Caki2 (cell line): ENCODE measurements at regions not wholly inside any gene's neighbourhood (a gene's known extent, or its start where the extent isn't known, plus 50 kb on each side); places are given as distances from the start of the nearest gene placed in this dataset.

Experiments used
- DNase-seq: peaks from one replicate; pipeline ENCODE4 v3.0.0-alpha.2; 2015; ENCODE audit warnings: low read depth
- in situ Hi-C: cut with HindIII; loops from 2 replicates; pipeline ENCODE4 v1.10.0; 2016; ENCODE audit warnings: low sequenced_read_pairs, low pct_unique_long_range_greater_than_20kb, mixed read lengths

DNA sequence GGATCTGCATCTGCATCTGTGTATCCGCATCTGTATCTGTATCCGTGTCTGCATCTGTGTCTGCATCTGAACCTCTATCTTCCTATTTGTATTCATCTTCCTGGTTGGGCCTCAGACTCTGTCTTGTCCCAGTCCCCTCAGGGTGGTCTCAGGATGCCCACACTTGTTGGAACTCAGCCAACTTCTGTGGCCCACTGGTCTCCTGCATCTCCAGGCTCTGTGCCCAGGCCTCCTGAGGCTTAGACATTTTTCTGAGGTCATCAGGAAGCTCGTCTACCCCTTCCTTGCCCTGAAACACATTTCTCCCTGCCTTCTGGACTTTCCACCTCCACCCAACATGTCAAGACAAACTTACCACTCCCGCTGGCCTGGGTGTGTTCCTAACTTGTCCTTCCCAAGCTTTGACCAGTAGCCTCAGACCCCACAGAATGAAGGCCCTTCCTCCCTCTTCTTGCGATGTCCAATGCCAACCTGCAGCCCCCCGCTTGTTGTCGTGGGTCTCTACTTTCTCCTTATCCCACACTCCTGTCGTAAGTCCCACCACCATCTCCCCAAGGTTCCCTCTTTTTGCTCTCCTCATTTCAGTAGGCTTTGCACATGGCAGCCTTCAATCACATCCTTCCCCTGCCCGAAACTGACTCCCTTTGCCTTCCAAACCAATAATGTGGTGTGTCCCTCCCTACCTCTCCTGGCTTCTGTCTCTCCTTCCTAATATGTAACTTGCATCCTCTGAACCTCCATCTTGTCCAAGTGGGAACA lies 176.5 kb downstream of the DLL1 start:
- in situ Hi-C loops, result no loop called here
- no peak for DNase-seq

DNA sequence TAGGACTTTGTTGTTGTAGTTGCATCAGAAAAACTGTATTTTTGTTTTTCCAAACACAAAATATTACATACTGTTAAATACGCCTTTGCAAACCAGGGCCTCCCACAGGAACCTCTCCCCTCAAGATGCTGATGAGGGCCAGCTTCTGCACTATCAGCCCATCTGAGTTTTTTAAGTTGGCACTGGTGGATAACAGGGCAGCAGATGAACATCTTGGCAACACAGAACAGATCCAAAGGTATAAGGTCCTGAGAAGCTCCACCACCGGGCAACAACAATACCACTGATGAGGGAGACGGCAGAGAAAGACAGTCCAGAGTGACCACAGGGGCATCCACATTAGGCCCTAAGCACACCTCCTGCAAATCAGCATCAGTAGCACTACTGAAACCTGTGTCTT lies 177.7 kb downstream of the DLL1 start:
- in situ Hi-C loops, result no loop called here
- no peak for DNase-seq

DNA sequence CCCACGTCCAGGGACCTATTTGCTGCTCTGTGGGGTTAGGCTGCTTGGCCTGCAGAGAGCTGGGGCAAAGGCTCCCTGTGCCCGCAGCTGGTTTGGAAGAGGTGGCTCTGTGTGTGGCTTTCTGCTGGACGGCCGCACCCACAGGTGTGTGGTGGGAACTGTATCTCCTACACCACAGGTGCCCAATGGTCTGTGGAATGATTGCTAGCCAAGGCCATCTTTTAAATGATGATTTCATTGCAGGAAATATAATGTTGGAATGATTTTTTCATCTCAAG lies 178.4 kb downstream of the DLL1 start:
- no peak for DNase-seq
- in situ Hi-C loops, result no loop called here

DNA sequence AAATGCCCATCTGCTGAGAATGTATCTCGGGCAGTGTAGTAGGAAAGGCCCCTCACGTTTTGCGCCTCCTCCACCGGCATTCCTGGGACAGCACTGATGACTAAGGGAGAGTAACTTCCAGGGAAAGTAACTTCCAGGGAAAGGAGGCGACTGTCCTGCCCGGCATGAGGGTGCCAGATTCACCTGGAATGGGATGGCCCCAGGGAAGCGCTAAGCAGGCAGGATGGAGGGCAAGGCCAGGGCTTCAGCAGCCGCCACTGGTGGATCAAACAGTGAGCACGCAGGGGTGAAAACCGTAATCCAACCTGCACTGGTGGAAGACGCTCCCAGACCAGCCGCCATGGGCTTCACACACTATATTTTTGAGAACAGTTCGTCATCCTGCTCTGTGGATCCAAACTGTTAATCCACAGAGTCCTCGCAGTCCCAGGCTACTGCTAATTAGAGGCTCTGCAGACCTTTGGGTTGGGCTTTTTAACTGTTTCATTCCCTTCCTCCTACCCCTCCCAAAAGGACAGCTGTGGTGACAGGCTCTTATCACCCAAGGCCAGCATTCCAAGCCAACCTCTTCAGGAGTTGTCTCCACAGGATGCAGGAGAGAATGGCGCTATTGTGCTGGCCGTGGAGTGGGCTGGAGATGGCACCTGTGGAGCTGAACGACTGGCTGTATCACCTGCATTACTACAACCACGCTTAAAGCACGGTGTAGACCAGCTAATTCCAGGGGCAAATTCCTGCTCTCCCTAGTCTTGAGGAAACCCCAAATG lies 178.9 kb downstream of the DLL1 start:
- in situ Hi-C loops, result no loop called here
- no peak for DNase-seq

DNA sequence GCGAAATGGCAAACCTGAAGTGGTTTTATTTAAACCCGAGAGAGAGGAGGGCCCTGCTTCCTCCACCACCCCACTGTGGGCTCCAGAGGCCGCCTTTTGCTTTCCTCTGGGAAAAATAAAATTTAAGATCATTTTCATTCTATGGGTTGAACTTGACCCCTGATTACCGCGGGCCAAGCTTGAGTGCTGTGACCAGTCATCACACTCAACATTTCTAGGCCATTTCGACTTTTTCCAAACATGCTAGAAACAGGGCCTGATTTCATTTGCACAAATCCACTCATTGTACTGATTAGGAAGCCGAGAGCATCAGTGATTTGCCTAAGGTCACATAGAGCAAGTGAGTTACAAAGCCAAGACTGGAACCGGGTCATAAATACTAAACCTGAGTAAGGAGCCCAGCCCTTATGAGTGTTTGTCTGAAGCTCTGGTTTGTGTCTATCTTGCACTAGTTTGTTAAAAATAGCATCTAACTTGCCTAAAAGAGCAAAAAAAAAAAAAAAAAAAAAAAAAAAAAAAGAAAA lies 179.7 kb downstream of the DLL1 start:
- in situ Hi-C loops, result no loop called here
- DNase-seq, result no peak

DNA sequence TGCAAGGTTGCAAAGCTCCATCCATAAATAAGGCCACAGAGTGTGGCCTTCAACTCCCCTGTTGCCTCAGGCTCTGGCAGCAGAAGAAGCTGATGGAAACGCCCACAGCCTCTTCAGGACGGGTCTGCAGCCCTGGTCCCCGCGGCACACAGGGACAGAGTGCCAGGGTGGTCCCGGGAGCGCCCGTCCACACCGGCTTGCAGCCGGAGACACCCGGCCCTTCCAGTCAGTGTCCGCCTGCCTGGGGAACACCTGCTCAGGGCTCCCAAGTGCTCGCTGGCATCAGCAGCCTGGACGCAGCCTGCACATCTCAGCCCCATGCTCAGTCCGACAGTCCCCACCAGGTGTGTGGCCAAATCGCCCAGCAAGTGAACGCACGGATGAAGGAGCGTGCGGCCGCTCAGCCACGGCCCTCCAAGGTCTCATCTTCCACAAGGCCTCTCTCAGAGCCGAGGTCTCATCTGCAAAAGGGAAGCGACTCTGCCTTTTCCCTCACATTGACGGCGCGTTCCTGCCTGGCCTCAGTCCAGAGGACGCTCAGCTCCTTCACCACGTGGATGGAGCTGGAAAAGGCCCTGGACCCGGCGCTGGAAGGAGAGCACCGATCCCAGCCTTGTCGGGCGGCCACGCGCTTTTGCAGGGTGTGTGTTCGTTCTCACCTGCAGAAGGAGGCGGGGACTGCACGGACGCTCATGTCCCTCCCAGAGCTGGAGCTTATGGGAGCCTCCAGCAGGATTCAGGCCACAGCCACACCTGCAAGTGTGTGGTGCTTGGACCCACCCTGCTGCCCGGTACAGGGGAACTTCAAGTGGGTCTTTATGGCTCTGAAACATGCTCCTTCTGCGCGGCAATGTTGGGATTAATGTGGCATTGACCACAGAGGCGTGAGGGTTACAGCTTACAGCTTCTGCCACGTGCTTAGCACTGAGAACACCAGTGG lies 180.4 kb downstream of the DLL1 start:
- DNase-seq, result no peak
- in situ Hi-C loops, result no loop called here

DNA sequence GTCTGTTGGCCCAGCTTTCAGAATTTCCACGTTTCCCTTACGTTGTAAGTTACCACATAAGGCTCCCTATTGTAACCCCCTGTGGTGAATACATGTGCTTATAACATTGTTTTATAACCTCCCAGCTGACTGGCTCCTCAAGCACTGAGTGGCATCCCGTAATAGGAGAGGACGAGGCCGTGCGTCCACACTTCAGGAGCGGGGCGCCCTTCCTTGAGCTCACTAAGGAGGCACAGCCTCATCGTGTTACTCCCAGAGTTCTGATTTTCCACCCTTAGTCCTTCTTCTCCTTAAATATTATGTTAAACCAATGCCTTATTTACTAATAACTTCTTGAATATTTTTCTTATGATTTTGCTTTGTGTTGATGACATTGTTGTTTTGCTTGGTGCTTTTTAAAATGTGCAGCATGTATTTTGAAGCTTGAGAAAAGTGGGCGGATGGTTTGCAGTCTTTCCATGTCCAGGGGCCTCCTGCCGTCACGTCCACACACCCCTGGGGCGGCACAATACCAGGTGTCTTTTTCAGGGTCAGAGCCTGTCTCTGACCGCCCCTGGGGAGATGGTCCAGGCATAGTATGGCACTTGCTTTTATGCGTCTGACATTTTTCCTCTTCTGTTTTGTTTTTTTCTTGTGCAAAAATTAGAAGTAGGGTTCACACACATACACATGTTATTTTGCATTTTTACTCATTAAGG lies 181.8 kb downstream of the DLL1 start:
- in situ Hi-C loops, result no loop called here

DNA sequence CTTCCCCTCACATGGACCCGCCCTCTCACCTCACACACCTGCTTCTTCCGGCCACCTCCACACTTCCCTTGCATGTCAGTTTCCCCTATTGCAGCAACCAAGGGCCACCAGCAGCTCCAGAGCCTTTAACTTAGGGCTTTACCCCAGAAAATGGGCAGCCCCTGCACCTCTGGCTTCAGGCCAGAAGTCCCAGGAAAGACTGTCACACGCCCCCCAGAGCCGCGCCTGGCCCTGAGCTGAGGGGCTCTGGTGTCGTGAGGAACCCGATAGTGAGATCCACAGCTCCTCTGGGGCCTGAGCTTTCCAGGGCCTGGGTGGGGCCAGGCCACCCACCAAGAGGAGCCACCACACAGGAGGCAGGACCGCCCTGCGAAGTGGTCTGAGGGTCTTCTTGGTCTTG lies 182.4 kb downstream of the DLL1 start:
- no peak for DNase-seq
- in situ Hi-C loops, result no loop called here

More for the DNA sequence above, 181.8 kb downstream of the DLL1 start:
- DNase-seq, result no peak

DNA sequence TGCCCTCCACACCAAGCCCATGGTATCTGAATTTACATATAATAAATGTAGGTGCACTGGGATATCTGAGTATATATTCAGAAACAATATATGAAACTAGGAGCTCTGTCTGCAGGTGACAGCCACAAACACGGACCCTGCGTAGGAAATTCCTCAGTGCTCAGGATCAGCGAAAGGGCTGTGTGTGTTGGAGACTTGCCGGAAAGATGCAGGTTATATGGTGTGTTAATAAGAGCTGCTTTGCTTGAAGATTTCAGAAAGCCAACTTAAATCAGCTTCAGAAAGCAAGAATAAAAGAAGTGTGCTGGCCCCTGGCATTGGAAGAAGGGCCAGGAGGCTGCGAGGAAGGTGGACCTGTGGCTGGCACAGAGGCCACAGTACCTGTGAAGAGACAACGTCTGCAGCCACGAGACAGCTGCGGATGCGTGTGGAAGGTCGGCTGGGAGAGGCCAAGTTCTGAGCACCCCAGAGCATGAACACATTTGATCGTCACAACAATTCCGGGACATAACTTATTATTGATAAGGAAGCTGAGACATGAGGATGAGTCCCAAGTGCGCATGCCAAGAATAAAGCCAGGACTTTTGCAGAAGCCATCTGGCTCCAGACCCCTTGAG lies 183.2 kb downstream of the DLL1 start:
- DNase-seq, result no peak
- in situ Hi-C loops, result no loop called here

DNA sequence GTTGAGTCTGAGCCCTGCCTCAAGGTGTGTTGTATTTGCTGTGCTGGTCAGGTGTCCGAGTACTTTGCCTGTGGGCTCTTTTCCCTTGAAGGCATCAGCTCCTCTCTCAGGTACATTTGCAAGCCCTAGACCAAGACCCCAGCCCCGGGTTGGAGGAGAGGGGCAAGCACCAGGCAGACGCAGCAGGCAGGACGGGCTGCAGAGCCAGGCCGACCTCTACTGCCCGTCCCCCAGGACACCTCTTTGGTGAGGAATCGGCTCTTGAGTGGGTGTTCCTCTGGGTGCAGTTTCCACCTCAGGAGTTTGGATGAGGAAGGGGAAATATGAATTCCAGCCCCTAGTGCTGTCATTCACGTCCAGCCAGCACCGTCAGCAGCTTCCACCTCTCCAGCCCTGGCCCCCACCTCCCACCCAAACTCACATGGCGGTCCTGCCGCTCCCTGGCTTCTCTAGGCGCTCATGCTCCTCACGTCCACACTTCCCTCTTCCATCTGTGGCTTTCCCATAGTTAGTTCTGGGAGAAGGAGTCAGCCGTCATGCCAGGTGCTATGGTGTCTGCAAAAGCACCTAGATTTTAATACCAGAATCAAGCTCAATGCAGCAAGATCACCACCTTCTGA lies 183.9 kb downstream of the DLL1 start:
- in situ Hi-C loops, result no loop called here
- DNase-seq, result no peak

DNA sequence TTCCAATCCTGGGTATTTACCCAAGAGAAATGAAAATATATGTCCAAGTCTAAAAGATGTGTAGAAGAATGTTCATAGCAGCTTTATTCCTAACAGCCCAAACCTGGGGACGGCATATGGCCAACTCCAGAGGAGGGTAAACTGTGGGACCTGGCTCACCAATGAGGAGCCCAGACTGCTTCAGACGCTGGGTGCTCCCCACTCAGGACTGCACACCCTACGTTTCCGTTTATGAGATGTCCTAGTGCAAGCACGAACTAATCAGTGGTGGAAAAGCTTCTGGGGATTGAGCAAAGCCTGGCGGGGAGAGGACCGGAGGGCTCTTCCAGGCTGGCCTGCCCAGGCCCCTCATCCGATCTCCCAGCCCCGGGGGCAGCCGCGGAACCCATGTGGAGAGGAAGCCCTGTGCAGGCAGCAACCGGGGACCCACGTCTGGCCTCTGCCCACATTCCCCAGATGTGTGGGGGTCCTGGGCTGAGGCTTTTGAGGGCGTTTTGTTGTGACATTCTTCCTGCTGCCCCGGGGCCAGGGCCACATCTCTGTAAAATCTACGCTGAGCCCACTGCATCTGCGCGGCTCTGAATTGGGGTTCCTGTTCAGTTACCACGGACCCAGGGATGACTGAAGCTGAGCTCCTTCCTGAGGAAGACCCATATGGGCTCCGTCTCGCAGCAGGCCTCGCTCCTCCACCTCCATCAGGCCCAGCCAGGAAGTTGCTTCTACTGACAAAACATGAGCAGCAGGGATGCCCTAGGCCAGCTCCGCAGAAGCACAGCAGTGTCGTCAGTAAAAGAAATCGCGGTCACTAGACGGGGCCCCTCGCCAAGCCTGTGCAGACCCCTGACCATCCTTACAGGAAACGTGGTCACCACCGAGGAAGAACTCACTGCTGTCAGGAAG lies 188.0 kb downstream of the DLL1 start:
- no peak for DNase-seq
- in situ Hi-C loops, result no loop called here

DNA sequence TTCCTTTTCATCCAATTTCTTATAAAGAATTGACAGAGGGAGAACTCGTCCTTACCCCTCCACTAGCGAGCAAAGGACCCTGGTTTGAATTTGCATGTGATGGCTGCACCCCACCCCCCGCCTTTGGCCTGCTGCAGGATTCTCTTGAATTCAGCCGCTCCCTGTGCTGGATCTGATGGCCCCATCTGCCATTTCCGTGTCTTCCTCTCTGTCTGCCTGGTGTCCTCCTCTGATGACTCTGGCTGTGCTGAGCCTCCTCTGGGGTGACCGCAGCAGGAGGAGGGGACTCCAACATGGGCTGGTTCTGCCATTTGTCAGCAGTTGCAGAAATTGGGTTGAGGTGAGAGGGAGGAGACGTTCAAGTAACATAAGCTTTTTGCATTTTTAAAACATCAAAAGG lies 188.8 kb downstream of the DLL1 start:
- DNase-seq, result no peak
- in situ Hi-C loops, result no loop called here

DNA sequence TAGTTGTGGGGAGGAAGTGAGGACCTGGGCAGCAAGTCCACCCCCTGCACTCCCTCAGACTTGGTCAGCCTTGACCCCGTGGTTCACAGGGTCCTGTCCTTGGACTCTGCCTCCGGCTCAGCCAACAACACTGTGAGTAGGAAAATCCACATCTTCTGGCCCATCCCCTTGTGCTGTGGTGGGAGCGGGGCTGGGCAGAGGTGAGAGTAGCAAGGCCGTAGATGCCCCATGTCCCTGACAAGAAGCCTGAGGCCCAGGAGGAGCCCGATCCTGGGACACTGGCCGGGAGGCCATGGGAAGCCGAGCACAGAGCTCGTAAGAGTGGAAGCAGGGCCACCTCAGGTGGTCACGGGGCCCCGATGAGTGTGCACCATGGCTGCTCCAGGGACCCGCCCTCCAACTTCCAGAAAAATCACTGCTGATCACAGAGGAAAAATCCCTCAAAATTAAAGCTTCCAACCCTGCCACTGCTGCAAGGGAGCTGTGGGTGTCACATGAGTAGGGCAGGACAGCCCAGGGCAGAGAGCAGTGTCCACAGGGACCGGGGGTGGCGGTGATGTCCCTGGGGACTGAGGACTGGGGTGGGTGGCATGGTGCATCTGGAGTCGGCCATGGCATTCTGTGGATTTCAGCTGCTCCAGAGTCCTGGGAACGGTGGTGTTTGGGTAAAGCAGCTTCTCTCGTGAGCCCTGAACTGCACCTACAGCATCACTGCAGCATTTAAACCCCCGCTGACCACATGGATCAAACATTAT lies 189.4 kb downstream of the DLL1 start:
- DNase-seq, result no peak
- in situ Hi-C loops, result no loop called here

DNA sequence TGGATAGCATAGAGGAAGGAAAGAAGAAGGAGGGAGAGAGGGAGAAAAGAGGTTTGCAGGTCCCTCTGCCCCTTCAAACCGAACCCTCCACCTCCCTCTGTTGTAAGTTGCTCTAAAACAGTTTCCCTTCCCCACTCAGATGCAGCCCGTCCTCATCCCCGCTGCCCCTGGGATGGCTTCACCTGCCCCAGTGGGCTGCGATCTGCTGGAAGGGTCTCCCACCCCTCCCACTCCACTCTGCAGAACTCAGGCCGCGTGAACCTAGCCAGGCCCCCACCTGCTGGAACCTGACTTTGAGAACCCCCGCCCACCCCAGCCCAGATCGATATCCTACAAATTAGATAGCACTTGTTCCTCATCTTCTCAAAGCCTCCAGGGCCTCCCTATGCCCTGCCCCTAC lies 190.8 kb downstream of the DLL1 start:
- in situ Hi-C loops, result no loop called here
- no peak for DNase-seq

DNA sequence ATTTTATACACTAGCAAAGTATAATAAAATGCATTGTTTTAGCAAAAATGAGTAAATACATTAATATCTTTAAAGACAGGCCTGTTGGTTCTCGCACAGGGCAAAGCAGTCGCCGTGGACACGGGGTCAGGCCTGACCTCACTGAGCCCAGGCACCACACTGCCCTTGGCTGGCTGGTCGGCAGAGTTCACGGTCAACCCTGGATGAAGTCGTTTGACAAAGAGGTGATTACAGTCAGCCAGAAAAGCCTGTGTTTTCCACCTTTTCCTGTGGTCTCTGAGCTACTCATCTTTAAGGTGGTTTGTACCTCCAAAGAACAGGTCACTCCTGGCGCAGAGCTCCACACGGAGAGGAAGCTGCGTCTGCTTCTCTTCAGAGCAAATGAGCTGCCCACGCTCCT lies 191.5 kb downstream of the DLL1 start:
- no peak for DNase-seq
- in situ Hi-C loops, result no loop called here
